NOMO-1 (cell line): ENCODE measurements at regions not wholly inside any gene's neighbourhood (a gene's known extent, or its start where the extent isn't known, plus 50 kb on each side); places are given as distances from the start of the nearest gene placed in this dataset.

Experiments
- DNase-seq, 2 experiments: peaks; one replicate each; lab custom pipeline; 2025; ENCODE audit not compliant: unreplicated experiment in 2 of 2; lab: John Stamatoyannopoulos, UW

DNA sequence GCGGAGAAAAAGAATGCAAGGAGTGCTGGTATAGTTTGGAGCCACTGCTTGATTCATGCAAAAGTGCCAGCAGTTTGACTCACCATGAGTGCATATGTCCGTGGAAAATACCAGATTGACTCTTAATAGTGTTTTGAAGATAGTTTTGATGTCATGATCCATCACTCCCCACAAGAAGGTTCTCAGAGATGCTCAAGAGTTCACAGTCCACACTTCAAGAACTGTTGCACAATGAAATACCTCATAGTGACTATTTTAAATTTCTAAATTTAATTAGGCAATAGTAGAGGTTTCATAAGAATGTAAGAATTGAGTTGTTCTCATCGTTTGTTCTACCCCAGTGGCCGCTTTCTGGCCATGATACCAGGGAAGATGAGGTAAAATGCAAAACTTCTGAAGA, 286.6 kb upstream of the RGS6 start:
- DNase-seq: peak in 1 of 2 experiments; percentile 4

DNA sequence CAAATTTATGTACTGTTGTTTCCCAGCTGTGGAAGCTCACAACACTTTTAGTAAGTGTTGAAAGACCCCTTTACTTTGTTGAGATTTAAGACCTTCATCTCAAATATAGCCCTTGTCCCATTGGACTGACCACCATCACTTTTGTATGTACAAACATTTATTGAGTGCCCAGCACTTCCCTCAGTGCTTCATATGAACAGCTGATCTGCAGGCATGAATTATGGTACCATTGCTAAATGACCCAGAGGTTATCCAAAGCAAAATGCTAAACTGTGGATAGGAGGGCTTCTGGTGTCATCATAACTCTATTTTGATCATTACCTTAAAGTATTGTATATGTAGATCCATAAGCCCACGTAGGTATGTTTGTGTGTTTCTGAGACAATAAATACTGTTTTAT, 285.7 kb upstream of the RGS6 start:
- no peak for DNase-seq

DNA sequence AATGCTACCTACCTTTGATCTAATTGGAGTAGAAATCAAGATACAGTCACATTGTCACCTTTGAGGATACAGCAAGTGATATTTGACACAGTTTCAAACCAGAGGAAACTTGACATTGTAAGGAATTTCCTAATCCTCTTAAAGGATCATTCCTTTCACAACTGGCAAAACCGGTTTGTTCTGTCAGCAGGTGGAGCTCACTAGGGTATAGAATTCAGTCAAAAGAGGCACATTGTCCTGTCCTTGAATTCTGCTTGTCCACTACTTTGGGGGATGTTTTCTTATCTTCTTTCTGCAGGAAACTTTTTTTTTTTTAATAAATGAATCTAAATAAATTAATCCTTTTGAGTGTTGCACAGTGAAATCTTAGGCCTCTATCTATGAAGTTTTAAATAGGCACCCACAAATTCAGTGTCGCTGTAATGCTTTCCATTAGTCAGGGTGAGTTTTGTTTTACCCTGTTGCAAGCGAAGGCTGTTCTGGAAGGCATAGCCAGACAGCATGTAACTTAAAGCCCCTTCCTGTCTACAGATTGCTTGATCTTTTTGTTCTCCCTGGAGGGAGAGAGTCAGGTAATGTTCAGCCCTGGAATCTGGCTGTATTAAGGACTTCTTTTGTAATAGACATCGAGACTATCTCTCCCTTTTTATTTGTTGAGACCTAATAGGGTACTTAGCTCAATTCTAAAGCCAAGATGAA, 285.0 kb upstream of the RGS6 start:
- no peak for DNase-seq

DNA sequence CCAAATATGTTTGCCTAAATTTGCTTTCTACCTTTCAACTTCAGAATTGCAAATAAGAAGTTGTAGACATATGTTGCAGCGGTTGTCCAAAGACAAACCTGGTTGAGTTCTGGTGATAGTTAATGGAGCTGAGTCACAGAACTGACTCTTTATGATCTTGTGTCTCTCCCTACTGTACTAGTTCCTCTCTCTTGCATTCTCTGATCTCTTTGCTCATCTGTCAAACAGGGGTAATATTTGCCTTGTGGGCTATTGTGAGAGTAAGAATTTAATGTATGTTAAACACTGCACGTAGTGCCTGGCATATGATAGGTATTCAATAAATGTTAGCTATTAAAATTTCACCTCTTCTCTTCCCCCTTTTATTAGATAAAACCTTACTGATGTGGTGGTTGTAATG, 283.5 kb upstream of the RGS6 start:
- DNase-seq: no peak

DNA sequence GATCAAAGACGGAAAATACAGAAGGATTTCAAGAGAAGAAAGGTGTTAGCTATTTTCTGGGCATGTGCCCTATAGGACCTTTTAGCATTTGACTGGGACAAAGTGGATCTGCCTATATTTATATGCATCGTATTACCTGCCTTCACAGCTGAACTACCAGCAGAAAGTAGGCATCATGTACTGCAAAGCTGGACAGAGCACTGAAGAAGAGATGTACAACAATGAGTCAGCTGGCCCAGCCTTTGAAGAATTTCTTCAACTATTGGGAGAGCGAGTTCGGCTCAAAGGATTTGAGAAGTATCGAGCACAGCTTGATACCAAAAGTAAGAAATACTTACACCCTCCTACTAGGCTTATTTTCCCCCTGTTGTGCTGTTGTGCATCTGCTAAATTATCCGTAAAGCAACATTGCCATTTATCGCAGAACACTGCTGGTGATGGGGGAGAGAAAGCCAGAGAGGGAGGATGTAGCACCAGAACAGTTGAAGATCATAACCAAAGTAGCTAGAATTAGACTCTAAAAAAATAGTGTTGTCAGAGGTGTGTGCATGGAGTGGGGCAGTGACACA, 282.0 kb upstream of the RGS6 start:
- DNase-seq: no peak

DNA sequence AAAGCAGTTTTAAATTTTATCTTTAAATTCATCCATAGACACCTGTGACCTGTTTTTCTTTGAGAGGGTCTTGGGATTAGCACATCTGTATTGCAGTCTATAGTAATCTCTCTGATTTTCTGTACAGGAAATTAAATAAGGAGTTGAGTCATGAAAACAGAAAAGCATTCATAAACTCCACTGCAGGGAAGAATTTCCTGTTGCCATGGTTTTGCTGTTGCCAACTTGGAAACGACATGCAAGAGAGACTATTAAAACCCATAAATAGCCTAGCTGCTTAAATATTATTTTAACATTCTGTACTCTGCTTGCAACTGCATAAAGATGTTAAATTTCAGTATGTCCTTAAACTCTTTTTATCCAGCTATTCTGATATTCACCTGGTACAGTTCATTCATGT, 281.0 kb upstream of the RGS6 start:
- DNase-seq: no peak

DNA sequence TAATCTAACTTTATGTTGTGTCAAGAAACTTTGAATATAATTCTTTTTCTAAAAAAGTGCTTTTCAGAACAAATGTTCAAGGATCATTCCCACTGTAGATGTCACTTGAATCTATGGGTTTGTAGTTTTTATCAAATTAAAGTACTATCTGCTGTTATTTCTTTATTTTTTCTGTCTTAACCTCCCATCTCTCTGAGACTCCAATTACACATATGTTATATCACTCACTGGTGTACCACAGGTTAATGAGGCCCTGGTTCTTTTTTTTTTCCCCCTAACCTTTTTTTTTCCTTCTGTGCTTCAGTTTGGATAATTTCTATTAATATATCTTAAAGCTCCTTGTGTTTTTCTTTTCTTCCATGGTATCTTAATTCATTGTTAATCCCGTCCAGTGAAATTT, 279.9 kb upstream of the RGS6 start:
- DNase-seq: no peak

DNA sequence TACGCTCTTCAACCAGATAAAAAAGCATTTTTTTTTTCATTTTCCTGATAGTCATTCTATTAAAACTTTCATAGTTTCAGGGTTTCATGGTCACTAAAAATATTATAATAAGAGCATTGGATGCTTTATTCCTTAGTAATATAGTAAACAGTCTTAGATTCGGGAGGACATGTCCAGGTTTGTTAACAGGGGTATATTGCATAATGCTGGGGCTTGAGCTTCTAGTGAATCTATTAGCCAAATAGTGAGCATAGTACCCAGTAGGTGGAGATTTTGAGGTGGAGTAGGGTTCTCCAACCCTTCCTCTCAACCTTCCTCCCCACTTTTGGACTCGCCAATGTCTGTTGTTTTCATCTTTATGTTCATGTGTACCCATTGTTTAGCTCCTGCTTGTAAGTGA, 277.4 kb upstream of the RGS6 start:
- DNase-seq: no peak

DNA sequence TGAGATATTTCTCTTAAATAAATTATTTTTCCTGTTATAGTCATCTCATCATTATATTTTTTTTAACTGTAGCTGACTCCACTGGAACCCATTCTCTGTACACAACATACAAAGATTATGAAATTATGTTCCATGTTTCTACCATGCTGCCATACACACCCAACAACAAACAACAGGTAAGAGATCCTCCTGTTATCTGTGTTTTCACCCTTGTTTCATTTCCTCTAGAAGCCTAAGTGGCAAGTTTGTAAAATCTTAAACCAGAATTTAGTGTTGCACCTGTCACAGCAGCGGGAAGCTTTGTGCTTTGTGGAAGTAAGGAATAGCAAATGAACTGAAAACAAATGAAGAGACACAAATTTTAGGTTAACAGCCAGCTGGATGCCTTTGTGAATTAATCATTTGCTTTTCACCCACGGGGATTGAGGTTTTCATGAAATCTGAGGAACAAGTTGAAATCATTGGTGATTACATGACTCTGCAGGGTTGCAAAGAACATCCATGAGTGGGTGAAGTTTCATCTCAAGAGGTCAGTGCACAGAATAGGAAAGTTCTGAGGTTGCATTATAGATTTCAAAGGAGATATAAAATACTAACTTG, 273.9 kb upstream of the RGS6 start:
- DNase-seq: no peak

DNA sequence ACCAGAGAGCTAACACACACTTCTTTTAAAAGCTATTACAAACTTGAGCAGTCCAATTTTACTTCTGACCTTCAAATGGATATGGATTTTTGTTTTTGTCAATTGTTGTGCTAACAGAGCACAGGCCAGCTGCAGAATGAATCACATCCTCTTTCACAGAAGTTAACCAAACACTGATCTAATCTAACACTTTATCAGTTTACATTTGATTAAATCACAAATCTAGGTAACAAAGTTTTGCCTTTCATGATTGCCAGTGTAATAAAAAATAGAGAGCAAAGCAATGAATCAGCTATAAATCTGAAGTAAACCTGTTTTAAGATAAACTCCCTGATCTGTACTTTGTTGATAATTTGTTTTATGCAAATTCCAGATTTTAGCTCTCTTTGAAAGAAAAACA, 273.1 kb upstream of the RGS6 start:
- DNase-seq: no peak

DNA sequence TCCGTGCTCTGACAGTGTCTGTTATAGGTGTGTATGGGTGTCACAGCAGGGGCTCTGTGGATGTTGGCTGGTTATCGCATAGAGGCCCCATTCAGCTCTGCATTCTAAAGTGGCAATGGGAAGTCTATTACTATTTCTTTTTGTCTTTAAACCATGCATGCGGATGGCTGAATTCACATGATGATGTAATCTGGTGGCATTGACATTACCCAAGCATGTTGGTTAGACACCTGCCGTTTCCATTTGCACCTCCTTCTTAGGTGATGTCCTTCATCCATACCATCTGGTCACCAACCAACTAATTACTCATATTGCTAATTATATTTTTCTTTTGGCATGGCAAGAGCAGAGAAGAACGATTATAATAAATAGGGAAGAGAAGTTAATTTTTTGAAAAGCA, 270.8 kb upstream of the RGS6 start:
- no peak for DNase-seq

DNA sequence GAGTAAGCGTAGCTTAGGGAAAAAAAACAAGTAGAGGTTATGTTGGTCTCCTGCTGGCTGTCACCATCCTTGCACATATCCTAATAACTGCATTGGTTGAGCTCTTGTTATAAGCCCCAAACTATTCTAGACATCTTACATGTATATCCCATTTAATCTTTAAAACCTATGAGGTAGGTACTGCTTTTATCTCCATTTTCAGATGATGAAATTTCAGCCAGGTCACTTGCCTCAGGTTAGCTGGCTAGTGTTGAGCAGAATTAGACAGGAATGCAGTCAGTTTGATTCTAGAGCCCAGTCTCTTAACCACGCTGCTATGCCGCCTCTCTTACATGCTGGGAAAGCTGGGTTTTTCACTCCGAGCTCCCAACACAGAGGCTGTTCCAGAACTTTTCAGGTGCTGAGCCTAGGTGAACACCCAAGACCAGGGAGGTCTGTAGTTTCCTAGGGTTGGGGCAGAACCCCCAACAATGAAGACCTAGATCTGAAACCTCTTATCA, 269.9 kb upstream of the RGS6 start:
- DNase-seq: no peak

DNA sequence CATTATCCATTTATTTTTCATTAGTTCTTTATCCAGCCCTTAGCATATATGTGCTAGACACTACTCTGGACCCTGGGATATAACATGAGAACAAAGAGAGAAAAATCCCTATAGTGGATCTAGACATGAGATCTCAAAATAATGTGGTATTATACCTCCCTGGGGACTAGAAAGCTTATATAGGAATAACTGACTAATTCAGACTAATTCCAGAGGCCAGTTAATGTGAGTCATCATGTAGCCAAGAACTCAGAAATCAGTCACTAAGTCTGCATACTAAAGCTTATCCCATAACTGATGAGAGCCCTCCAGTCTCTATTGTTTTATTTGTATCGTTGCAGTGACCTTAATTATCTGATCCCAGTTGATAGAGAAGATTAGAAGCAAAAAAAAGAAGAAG, 267.1 kb upstream of the RGS6 start:
- DNase-seq: no peak

DNA sequence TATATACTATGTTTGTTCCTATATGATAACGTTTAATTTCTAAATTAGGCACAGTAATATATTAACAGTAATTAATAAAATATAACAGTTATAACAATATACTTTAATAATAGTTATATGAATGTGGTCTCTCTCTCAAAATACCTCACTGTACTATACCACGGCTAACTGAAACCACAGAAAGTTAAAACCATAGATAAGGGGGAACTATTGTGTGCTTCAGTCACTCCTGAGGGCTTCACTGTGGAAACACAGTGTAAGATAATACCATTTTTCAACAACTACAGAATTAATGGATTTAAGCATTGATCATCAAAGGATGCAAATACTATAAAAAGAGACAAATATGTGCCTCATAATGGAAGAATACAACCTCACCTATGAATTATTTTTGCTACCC, 266.4 kb upstream of the RGS6 start:
- no peak for DNase-seq

DNA sequence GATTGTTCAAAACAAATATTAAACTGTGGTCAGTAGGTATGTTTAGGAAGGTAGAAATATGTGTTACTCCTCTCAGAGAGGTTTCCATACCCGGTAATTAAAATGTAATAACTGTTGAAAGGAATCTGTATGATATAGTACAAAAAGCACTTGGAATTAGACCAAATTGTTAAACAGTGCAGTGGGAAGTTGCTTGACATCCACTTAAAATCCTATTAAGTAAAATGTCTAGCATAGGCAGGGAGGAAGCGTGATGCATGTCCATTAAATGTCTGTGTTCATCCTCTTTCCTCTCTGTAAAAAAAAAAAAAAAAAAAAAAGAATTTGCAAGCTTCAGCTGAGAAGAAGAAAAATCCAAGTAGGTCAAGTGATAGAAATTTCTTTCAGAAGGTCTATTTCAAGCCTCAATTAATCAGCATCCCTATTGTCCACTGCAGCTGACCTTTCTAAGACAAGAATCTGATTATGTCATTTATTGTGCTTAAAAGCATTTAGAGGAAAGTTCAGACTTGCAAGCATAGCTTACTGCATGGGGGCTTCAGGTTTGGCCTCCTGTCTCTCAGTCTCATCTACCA, 265.6 kb upstream of the RGS6 start:
- no peak for DNase-seq

DNA sequence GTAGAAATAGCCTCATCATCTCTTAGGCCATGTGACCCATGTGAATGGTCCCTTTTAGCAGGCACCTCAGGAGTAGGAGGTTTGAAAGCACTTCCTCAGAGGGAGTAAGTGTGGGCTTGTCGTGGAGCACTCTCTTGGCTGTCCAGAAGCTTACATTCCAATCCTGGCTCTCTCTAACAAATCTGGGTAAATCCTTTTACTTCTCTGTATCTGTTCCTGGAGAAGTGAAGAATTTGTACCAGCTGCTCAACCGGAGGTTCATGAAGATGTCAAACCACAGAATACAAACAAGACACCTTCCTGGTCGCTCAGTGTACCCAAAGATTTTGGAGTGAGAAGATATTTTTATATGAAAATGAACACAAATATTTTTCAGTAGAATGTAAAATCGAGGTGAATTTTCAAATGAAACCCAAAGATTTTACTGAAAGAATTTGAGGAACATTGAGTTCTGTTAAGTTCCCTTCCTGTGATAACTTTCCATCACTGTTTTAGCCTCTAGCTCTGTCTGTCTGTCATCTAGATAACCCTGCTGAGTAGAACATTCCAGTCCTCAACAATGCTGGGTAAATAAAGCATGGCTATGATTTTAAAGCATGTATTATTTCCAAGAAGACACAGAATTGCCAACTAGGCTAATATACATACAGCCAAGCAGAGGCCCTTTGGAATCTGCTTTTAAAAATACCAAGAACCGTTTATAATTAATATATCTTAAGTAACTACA, 263.9 kb upstream of the RGS6 start:
- DNase-seq: no peak

DNA sequence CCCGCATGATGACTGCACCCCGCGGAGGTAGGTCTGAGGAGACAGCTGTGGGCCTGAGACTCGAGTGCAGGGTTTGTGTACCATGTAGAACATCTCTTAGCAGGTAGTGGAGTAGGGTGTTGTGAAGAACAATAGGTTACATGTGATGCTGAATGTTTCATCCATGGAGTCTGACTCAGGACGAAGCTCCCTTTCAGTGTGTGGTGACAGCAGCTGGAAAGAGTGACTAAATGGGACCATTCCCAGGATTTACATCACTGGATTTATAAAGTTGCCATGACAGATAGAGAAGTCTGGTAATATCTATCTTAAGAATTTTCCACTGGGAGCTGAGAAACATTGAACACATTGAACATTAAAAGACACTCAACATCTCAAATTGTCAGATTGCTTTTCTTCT, 259.6 kb upstream of the RGS6 start:
- no peak for DNase-seq

DNA sequence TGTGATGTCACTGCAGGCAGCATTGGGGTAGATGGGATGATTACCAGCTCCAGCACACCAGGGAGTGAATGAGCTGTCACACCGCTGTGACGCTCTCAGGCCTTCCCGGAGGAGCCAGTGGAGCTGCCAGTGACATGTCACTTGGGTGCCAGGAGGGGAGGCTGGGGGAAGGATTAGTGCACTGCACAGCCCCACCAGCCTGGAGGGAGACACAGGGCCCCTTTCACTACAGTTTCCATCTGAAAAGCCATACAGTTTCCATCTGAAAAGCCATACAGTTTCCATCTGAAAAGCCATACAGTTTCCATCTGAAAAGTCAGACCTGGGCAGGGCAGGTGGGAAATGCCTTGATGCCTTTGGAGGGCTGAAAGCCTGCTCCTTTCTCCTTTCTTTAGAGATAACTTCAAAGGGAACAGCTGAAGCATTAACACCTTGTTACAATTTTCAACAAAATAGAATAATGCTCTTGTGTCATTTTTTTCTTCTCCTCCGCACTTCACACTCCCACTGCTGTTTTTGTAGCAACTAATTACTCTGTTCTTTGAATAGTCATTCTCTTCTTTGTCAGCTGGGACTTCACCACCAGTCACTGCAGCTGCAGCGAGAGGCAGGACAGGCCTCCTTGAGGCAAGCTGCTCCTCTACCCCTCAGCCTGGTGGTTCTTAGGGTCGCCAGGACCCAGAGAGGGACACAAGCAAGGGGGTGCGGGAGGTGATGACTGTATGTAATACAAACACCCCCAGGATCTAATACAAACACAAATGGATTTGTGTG, 256.9 kb upstream of the RGS6 start:
- DNase-seq: no peak

DNA sequence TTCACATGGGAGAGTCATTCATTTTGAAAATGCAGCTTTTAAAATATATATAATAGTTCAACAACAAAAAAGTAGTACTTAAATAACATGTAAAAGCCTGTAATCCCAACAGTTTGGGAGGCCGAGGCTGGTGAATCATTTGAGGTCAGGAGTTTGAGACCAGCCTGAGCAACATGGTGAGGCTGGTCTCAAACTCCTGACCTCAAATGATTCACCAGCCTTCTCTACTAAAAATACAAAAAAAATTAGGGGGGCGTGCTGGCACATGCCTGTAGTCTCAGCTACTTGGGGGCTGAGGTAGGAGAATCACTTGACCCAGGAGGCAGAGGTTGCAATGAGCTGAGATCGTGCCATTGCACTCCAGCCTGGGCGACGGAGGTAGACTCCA, 256.3 kb upstream of the RGS6 start:
- no peak for DNase-seq

DNA sequence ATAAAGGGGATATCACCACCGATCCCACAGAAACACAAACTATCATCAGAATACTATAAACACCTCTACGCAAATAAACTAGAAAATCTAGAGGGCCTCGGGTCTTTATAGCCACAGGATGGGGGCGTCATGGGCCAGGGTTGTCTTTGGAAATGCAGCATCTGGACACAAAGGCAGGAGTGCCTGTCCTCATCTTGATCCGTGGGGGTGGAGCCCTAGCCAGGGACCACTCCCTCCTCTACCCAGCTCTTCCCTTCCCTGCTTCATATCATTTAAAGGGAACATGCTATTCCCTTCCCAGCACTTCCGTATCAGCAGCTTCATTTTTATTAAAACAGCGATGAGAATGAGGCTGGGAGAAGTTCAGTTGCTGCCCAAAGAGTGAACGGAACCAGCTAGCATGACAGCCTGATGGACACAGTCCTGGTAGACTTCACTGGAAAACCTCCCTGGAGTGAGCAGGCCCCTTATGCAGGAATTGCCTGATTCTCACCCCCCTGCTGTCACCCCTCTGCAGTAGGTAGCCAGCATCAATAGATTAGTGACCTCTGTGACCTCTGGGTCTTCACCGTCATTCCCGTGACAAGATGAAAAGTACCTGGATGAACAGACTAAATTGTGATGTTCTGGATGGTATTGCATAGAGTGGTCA, 251.4 kb upstream of the RGS6 start:
- no peak for DNase-seq
